ENCODE measurements at regions not wholly inside any gene's neighbourhood (a gene's known extent, or its start where the extent isn't known, plus 50 kb on each side); places are given as distances from the start of the nearest gene placed in this dataset.

- TF ChIP-seq POLR2A (IDR thresholded peaks at IDR 0.05) (no peak), EP300 (IDR thresholded peaks at IDR 0.05) (no peak), CTCF (IDR thresholded peaks at IDR 0.05) (no peak)
- Histone ChIP-seq H3K4me3 (no peak overlapping the region), H3K27ac (no peak overlapping the region), H3K9me3 (no peaks in the 10 kb centered on the region), H3K36me3 (no peaks in the 10 kb centered on the region), H3K4me1 (peaks cover 0 to 6% (median 0%) of the 10 kb centered on the region in 4 donors), H3K27me3 (no peaks in the 10 kb centered on the region)
- DNase-seq (ENCODE audit: low spot score in 2 of 2): no peak
- WGBS, 2 donors: 53 to 73% methylated on average over 7 of the region's 7 CpGs
These were observed 259.3 kb downstream of the PARN start for GRCh38 chr16:14370736-14371234.

GRCh38 chr16:14369734-14370598, 260.1 kb downstream of the PARN start:
- Histone ChIP-seq H3K27me3 (no peaks in the 10 kb centered on the region), H3K4me3 (no peak overlapping the region), H3K4me1 (peaks cover 0 to 6% (median 0%) of the 10 kb centered on the region in 4 donors), H3K9me3 (no peaks in the 10 kb centered on the region), H3K36me3 (no peaks in the 10 kb centered on the region), H3K27ac (no peak overlapping the region)
- TF ChIP-seq CTCF (IDR thresholded peaks at IDR 0.05): no peak
- no peak for TF ChIP-seq EP300 (IDR thresholded peaks at IDR 0.05)
- TF ChIP-seq POLR2A (IDR thresholded peaks at IDR 0.05): no peak
- DNase-seq (ENCODE audit: low spot score in 2 of 2): no peak
- 73 to 79% methylated on average over 23 to 26 of the region's 26 CpGs for WGBS, 2 donors

GRCh38 chr16:14368399-14368798, 261.7 kb downstream of the PARN start:
- WGBS, 2 donors: 90 to 95% methylated on average over 3 of the region's 3 CpGs
- no peak overlapping the region for H3K27ac ChIP-seq
- H3K27me3 ChIP-seq: no peaks in the 10 kb centered on the region
- H3K4me3 ChIP-seq: no peak overlapping the region
- peaks cover 0 to 6% (median 0%) of the 10 kb centered on the region in 4 donors for H3K4me1 ChIP-seq
- DNase-seq (ENCODE audit: low spot score in 2 of 2): no peak
- no peaks in the 10 kb centered on the region for H3K36me3 ChIP-seq
- no peaks in the 10 kb centered on the region for H3K9me3 ChIP-seq
- no peak for TF ChIP-seq CTCF (IDR thresholded peaks at IDR 0.05)

- Histone ChIP-seq H3K4me1 (peaks cover 0 to 10% (median 0%) of the 10 kb centered on the region in 4 donors), H3K27me3 (no peaks in the 10 kb centered on the region), H3K27ac (no peak overlapping the region), H3K9me3 (no peaks in the 10 kb centered on the region), H3K36me3 (no peaks in the 10 kb centered on the region), H3K4me3 (no peak overlapping the region)
- no peak for DNase-seq (ENCODE audit: low spot score in 2 of 2)
- TF ChIP-seq CTCF (IDR thresholded peaks at IDR 0.05): no peak
- no peak for TF ChIP-seq POLR2A (IDR thresholded peaks at IDR 0.05)
- no peak for TF ChIP-seq EP300 (IDR thresholded peaks at IDR 0.05)
- 80 to 84% methylated on average over 10 of the region's 10 CpGs for WGBS, 2 donors
These were observed 262.9 kb downstream of the PARN start for GRCh38 chr16:14366974-14367707.

GRCh38 chr16:14366447-14366846, 263.6 kb downstream of the PARN start:
- H3K27me3 ChIP-seq: no peaks in the 10 kb centered on the region
- no peak for TF ChIP-seq POLR2A (IDR thresholded peaks at IDR 0.05)
- TF ChIP-seq EP300 (IDR thresholded peaks at IDR 0.05): no peak
- no peak for TF ChIP-seq CTCF (IDR thresholded peaks at IDR 0.05)

More at GRCh38 chr16:14366447-14366846, 263.6 kb downstream of the PARN start:
- H3K36me3 ChIP-seq: no peaks in the 10 kb centered on the region
- no peak overlapping the region for H3K4me3 ChIP-seq
- peaks cover 0 to 10% (median 0%) of the 10 kb centered on the region in 4 donors for H3K4me1 ChIP-seq
- H3K27ac ChIP-seq: no peak overlapping the region
- WGBS, 2 donors: 90 to 91% methylated on average over 7 of the region's 7 CpGs
- DNase-seq (ENCODE audit: low spot score in 2 of 2): no peak
- no peaks in the 10 kb centered on the region for H3K9me3 ChIP-seq

All from tibial nerve (tissue), 4 donors.